Choroid plexus epithelial cell (primary cell): ENCODE measurements at regions not wholly inside any gene's neighbourhood (a gene's known extent, or its start where the extent isn't known, plus 50 kb on each side); places are given as distances from the start of the nearest gene placed in this dataset.

Source experiments
- DNase-seq: peaks from one replicate; pipeline ENCODE4 v3.0.0-alpha.2; 2010; ENCODE audit warnings: low read depth
- H3K4me3 ChIP-seq: 2 replicates; pipeline ENCODE4 v1.5.1; 2011; ENCODE audit warnings: low read depth, mild to moderate bottlenecking, control low read depth, low read length, moderate library complexity
- CTCF ChIP-seq: conservative IDR thresholded peaks from 2 replicates; pipeline ENCODE4 v1.5.1; 2011; ENCODE audit warnings: low read depth, mild to moderate bottlenecking, control low read depth, inconsistent platforms, low read length, moderate library complexity

DNA sequence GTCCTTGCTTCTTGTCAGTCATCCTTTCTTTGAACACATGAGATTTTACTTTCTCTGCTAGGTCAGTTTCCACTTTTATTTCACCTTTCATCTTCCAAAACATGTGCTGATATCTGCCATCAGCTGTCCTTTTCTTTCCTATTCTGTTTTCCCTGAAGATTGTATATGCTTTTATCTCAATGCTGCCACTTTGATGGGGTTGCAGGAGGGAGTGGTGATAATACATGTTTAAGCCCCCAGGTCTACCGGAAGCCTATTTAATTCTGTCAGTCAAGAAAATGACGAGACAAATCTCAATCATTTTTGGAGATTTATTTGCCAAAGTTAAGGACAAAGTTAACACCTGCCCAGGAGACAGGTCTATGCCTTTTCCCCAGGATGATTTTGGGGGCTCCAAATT, 73.8 kb downstream of the MRPL32 start:
- no peak for TF ChIP-seq CTCF
- DNase-seq = no peak
- no peak overlapping the region for H3K4me3 ChIP-seq

GRCh38 chr7:43010061-43010460, 77.9 kb downstream of the MRPL32 start:
- DNase-seq = no peak
- no peak for TF ChIP-seq CTCF
- no peak overlapping the region for H3K4me3 ChIP-seq

- H3K4me3 ChIP-seq = no peak overlapping the region
- DNase-seq = no peak
- TF ChIP-seq CTCF = no peak
These were observed 79.7 kb downstream of the MRPL32 start for GRCh38 chr7:43011879-43012278.

DNA sequence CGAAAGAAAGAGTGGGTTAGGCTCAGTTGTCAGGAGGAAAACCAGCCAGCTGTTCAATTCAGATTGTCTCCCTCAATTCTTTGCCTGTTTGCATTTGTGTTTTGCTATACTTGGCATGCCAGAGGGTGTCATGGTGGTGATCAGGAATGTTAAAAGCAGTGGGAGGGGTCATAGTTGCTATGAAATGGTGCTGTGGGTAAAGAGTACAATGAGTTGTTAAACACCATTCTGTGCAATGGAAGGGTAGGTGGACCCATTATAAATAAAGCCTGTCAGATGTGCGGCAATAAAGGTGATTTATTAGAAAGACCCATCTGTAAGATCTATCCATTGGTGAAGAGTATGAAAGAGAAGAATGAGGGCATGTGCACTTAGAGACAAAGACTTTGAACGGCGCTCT, 82.2 kb downstream of the MRPL32 start:
- TF ChIP-seq CTCF = no peak
- H3K4me3 ChIP-seq = no peak overlapping the region
- DNase-seq = no peak

- DNase-seq = no peak
- H3K4me3 ChIP-seq = no peak overlapping the region
- no peak for TF ChIP-seq CTCF
These were observed 83.1 kb downstream of the MRPL32 start for GRCh38 chr7:43015301-43015700.

DNA sequence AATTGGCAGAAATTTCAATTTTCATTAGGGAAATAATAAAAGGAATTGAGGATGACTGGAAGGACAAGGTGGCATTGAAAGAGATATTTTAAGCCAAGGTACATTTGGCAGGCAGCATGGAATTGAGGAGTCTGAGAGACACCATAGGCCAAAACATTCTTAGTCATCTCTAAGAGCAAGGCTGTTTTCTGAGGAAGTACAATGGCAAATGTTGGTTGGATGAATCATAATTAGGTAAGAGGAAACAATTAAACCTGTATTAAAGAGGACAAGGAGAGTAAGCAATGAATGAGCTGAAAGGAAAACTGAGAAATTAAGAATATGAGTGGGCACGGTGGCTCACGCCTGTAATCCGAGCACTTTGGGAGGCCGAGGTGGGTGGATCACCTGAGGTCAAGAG, 86.3 kb downstream of the MRPL32 start:
- no peak for TF ChIP-seq CTCF
- H3K4me3 ChIP-seq = no peak overlapping the region
- no peak for DNase-seq

- TF ChIP-seq CTCF = no peak
- DNase-seq = peak; percentile 28
- H3K4me3 ChIP-seq = no peak overlapping the region
These were observed 89.3 kb downstream of the MRPL32 start for GRCh38 chr7:43021431-43021830.
